ENCODE measurements at regions not wholly inside any gene's neighbourhood (a gene's known extent, or its start where the extent isn't known, plus 50 kb on each side); places are given as distances from the start of the nearest gene placed in this dataset.

GRCh38 chr20:40738976-40739375 is 49.9 kb upstream of the MAFB start:
- DNase-seq (ENCODE audit: low read depth in 2 of 2) = no peak

GRCh38 chr20:40739841-40740240 is 50.8 kb upstream of the MAFB start:
- DNase-seq (ENCODE audit: low read depth in 2 of 2) = no peak

- DNase-seq (ENCODE audit: low read depth in 2 of 2) = no peak
Observed at GRCh38 chr20:40741507-40742106, 52.6 kb upstream of the MAFB start.

GRCh38 chr20:40743141-40743775 is 54.2 kb upstream of the MAFB start:
- no peak for DNase-seq (ENCODE audit: low read depth in 2 of 2)

GRCh38 chr20:40744072-40744817 is 55.2 kb upstream of the MAFB start:
- DNase-seq (ENCODE audit: low read depth in 2 of 2) = no peak

GRCh38 chr20:40744818-40745175 is 55.8 kb upstream of the MAFB start:
- no peak for DNase-seq (ENCODE audit: low read depth in 2 of 2)

- DNase-seq (ENCODE audit: low read depth in 2 of 2) = no peak
Observed at GRCh38 chr20:40746251-40746650, 57.2 kb upstream of the MAFB start.

- DNase-seq (ENCODE audit: low read depth in 2 of 2) = no peak
Observed at GRCh38 chr20:40748182-40748581, 59.1 kb upstream of the MAFB start.

- no peak for DNase-seq (ENCODE audit: low read depth in 2 of 2)
Observed at GRCh38 chr20:40749985-40750506, 61.0 kb upstream of the MAFB start.

- no peak for DNase-seq (ENCODE audit: low read depth in 2 of 2)
Observed at GRCh38 chr20:40750541-40751035, 61.6 kb upstream of the MAFB start.

GRCh38 chr20:40753472-40753871 is 64.4 kb upstream of the MAFB start:
- no peak for DNase-seq (ENCODE audit: low read depth in 2 of 2)

- no peak for DNase-seq (ENCODE audit: low read depth in 2 of 2)
Observed at GRCh38 chr20:40754339-40754943, 65.4 kb upstream of the MAFB start.

GRCh38 chr20:40757087-40757486 is 68.1 kb upstream of the MAFB start:
- no peak for DNase-seq (ENCODE audit: low read depth in 2 of 2)

- DNase-seq (ENCODE audit: low read depth in 2 of 2) = no peak
Observed at GRCh38 chr20:40758790-40759189, 69.8 kb upstream of the MAFB start.

GRCh38 chr20:40760399-40760798 is 71.4 kb upstream of the MAFB start:
- DNase-seq (ENCODE audit: low read depth in 2 of 2) = no peak

GRCh38 chr20:40763646-40764295 is 74.7 kb upstream of the MAFB start:
- no peak for DNase-seq (ENCODE audit: low read depth in 2 of 2)

- DNase-seq (ENCODE audit: low read depth in 2 of 2) = no peak
Observed at GRCh38 chr20:40765814-40766480, 76.9 kb upstream of the MAFB start.

- no peak for DNase-seq (ENCODE audit: low read depth in 2 of 2)
Observed at GRCh38 chr20:40766790-40767614, 78.0 kb upstream of the MAFB start.

GRCh38 chr20:40767615-40767924 is 78.5 kb upstream of the MAFB start:
- DNase-seq (ENCODE audit: low read depth in 2 of 2) = no peak

- DNase-seq (ENCODE audit: low read depth in 2 of 2) = no peak
Observed at GRCh38 chr20:40768105-40768504, 79.1 kb upstream of the MAFB start.
